Panc1 (cell line): ENCODE measurements at regions not wholly inside any gene's neighbourhood (a gene's known extent, or its start where the extent isn't known, plus 50 kb on each side); places are given as distances from the start of the nearest gene placed in this dataset.

Experiments
- ATAC-seq: fragments of 200-7000 bp; cut with Tn5 transposase; 2 replicates; pipeline ENCODE4 v1.9.1; 2020; ENCODE audit warnings: mild to moderate bottlenecking, moderate library complexity
- BruUV-seq: library from RNA; stranded (reverse); fragments of 400-500 nt; replicated peaks from 2 replicates; lab custom pipeline; 2021; lab: Mats Ljungman, UMichigan
- CTCF ChIA-PET: fragments of 300-600 bp; sonication (Branson Sonifier 250); formaldehyde crosslinking; loops from one replicate; lab custom pipeline; 2022; ENCODE audit warnings: antibody characterized with exemption; lab: Charles Lee
- POLR2A ChIA-PET: fragments of 300-600 bp; sonication (Branson Sonifier 250); formaldehyde crosslinking; loops from one replicate; lab custom pipeline; 2022; ENCODE audit warnings: antibody characterized with exemption; lab: Charles Lee
- DNase-seq: peaks from one replicate; pipeline ENCODE4 v3.0.0-alpha.2; 2010; ENCODE audit warnings: low read depth, low spot score
- H3K27ac ChIP-seq: 2 replicates; pipeline ENCODE4 v1.5.1; 2011; ENCODE audit warnings: mild to moderate bottlenecking, low read length, inconsistent platforms
- H3K27me3 ChIP-seq: fragments of 200-500 bp; sonication (Bioruptor generic); 2 replicates; pipeline ENCODE4 v1.6.0; 2014; ENCODE audit warnings: low read length, inconsistent platforms; ENCODE audit not compliant: control insufficient read depth, insufficient read depth
- H3K36me3 ChIP-seq: fragments of 200-500 bp; sonication (Bioruptor generic); 2 replicates; pipeline ENCODE4 v1.5.1; 2014; ENCODE audit warnings: inconsistent platforms, mild to moderate bottlenecking, low read length, moderate library complexity; ENCODE audit not compliant: control insufficient read depth, insufficient read depth
- H3K4me1 ChIP-seq: 2 replicates; pipeline ENCODE4 v1.5.1; 2011; ENCODE audit warnings: inconsistent platforms, mild to moderate bottlenecking, low read length, moderate library complexity; ENCODE audit not compliant: control insufficient read depth, insufficient read depth
- H3K4me3 ChIP-seq, 2 experiments: 2 replicates each; pipeline ENCODE4 v1.5.1; 2011 to 2012; ENCODE audit warnings: low read depth in 2 of 2, low read length in 2 of 2, mild to moderate bottlenecking in 2 of 2, inconsistent platforms in 1 of 2, moderate library complexity in 1 of 2
- H3K9me3 ChIP-seq: fragments of 200-500 bp; sonication (Bioruptor generic); 2 replicates; pipeline ENCODE4 v1.5.1; 2014; ENCODE audit warnings: low read depth, mild to moderate bottlenecking, inconsistent platforms, low read length, moderate library complexity; ENCODE audit not compliant: control insufficient read depth, insufficient read depth
- POLR2AphosphoS5 ChIP-seq: IDR thresholded peaks from 2 replicates; pipeline ENCODE4 v1.6.1; 2012; ENCODE audit warnings: mild to moderate bottlenecking, low read depth, low read length, moderate library complexity
- SIN3A ChIP-seq: IDR thresholded peaks from 2 replicates; pipeline ENCODE4 v1.6.1; 2012; ENCODE audit warnings: low read depth, mild to moderate bottlenecking, low read length, moderate library complexity, borderline replicate concordance; ENCODE audit not compliant: insufficient read depth
- TCF7L2 ChIP-seq: IDR thresholded peaks from 2 replicates; pipeline ENCODE4 v1.6.1; 2011; ENCODE audit warnings: mild to moderate bottlenecking, low read depth, low read length, inconsistent platforms
- in situ Hi-C: cut with HindIII; loops from 2 replicates; pipeline ENCODE4 v1.10.0; 2016; ENCODE audit warnings: low sequenced_read_pairs, low pct_unique_long_range_greater_than_20kb
- intact Hi-C: fragments of 100-400 bp; cut with micrococcal nuclease; formaldehyde crosslinking; loops from one replicate; pipeline ENCODE4 v1.10.0; 2022; ENCODE audit not compliant: unreplicated experiment
- TF ChIP-seq, protein P1 (sequence below), 2 experiments: IDR thresholded peaks; 2 replicates each; pipeline ENCODE4 v1.6.1; 2011 to 2012; ENCODE audit warnings: low read depth in 2 of 2, control low read depth in 1 of 2, low read length in 1 of 2, mild to moderate bottlenecking in 1 of 2, moderate library complexity in 1 of 2; ENCODE audit not compliant: insufficient read depth in 1 of 2
- TF ChIP-seq, protein P2 (sequence below): fragments of 450-650 bp; IDR thresholded peaks from 2 replicates; pipeline ENCODE4 v1.5.1; 2017; ENCODE audit warnings: mild to moderate bottlenecking

DNA sequence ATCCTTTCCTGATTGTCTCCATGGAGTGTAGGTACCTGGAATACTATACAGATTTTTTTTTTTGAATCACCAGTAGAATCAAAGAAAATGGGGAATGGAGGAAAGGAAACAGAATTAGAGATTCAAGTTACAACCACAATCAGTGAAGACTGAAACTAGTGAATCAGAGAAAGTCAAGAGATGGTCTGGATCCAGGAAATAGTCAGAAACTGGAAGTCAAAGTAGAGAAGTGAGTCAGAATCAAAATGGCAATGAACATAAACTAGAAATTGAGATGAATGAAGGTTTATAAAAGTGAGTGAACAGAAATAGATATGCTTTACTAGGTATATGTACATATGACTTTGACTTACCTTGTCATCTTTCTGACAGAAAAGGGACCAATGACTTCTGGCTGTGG, 579.0 kb downstream of the PLCL1 start:
- Histone ChIP-seq H3K36me3 (no peaks in the 10 kb centered on the region), H3K4me3 (no peak overlapping the region), H3K9me3 (no peaks in the 10 kb centered on the region), H3K27ac (no peak overlapping the region), H3K4me1 (no peaks in the 10 kb centered on the region), H3K27me3 (no peaks in the 10 kb centered on the region)
- BruUV-seq, result no TSS peak
- POLR2A ChIA-PET, result no interaction called here
- ATAC-seq (no peak), DNase-seq (no peak)
- TF ChIP-seq TCF7L2, result no peak
- TF ChIP-seq POLR2AphosphoS5, result no peak
- TF ChIP-seq, protein P1, sequence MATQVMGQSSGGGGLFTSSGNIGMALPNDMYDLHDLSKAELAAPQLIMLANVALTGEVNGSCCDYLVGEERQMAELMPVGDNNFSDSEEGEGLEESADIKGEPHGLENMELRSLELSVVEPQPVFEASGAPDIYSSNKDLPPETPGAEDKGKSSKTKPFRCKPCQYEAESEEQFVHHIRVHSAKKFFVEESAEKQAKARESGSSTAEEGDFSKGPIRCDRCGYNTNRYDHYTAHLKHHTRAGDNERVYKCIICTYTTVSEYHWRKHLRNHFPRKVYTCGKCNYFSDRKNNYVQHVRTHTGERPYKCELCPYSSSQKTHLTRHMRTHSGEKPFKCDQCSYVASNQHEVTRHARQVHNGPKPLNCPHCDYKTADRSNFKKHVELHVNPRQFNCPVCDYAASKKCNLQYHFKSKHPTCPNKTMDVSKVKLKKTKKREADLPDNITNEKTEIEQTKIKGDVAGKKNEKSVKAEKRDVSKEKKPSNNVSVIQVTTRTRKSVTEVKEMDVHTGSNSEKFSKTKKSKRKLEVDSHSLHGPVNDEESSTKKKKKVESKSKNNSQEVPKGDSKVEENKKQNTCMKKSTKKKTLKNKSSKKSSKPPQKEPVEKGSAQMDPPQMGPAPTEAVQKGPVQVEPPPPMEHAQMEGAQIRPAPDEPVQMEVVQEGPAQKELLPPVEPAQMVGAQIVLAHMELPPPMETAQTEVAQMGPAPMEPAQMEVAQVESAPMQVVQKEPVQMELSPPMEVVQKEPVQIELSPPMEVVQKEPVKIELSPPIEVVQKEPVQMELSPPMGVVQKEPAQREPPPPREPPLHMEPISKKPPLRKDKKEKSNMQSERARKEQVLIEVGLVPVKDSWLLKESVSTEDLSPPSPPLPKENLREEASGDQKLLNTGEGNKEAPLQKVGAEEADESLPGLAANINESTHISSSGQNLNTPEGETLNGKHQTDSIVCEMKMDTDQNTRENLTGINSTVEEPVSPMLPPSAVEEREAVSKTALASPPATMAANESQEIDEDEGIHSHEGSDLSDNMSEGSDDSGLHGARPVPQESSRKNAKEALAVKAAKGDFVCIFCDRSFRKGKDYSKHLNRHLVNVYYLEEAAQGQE (IDR thresholded peaks at IDR 0.05; ENCODE audit: insufficient read depth in 1 of 2, low read depth in 2 of 2, low read length in 1 of 2), result no peak
- TF ChIP-seq, protein P2, sequence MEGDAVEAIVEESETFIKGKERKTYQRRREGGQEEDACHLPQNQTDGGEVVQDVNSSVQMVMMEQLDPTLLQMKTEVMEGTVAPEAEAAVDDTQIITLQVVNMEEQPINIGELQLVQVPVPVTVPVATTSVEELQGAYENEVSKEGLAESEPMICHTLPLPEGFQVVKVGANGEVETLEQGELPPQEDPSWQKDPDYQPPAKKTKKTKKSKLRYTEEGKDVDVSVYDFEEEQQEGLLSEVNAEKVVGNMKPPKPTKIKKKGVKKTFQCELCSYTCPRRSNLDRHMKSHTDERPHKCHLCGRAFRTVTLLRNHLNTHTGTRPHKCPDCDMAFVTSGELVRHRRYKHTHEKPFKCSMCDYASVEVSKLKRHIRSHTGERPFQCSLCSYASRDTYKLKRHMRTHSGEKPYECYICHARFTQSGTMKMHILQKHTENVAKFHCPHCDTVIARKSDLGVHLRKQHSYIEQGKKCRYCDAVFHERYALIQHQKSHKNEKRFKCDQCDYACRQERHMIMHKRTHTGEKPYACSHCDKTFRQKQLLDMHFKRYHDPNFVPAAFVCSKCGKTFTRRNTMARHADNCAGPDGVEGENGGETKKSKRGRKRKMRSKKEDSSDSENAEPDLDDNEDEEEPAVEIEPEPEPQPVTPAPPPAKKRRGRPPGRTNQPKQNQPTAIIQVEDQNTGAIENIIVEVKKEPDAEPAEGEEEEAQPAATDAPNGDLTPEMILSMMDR, result no peak
- TF ChIP-seq SIN3A, result no peak
- intact Hi-C loops (no loop called here), in situ Hi-C loops (no loop called here)
- CTCF ChIA-PET, result no interaction called here

- no peaks in the 10 kb centered on the region for H3K27me3 ChIP-seq
- ChIA-PET CTCF (no interaction called here), POLR2A (no interaction called here)
- DNase-seq, result no peak
- in situ Hi-C loops (no loop called here), intact Hi-C loops (no loop called here)
- no TSS peak for BruUV-seq
- H3K4me1 ChIP-seq, result no peaks in the 10 kb centered on the region
- no peak overlapping the region for H3K4me3 ChIP-seq
- H3K9me3 ChIP-seq, result no peaks in the 10 kb centered on the region
- no peaks in the 10 kb centered on the region for H3K36me3 ChIP-seq
- no peak overlapping the region for H3K27ac ChIP-seq
- TF ChIP-seq TCF7L2 (no peak), POLR2AphosphoS5 (no peak), SIN3A (no peak)
- TF ChIP-seq, protein P1 (IDR thresholded peaks at IDR 0.05; ENCODE audit: insufficient read depth in 1 of 2, low read depth in 2 of 2, low read length in 1 of 2), result no peak
- TF ChIP-seq, protein P2, result no peak
- no peak for ATAC-seq
Measured at GRCh38 chr2:198382811-198383210, 578.4 kb downstream of the PLCL1 start.
